Trophoblast cell (in vitro differentiated cells and primary cell): ENCODE measurements at regions not wholly inside any gene's neighbourhood (a gene's known extent, or its start where the extent isn't known, plus 50 kb on each side); places are given as distances from the start of the nearest gene placed in this dataset.
A peak's percentile ranks its signal among the peaks of the same experiment; 100 is the strongest.

Experiments used
- DNase-seq, 2 donors: peaks; one replicate each; pipeline ENCODE4 v3.0.0-alpha.2; 2016
- H2AFZ ChIP-seq: 2 replicates; pipeline ENCODE4 v1.6.1; 2013; ENCODE audit warnings: low read length, moderate library complexity, mild to moderate bottlenecking; ENCODE audit not compliant: insufficient read depth, poor library complexity
- H2AK5ac ChIP-seq: 2 replicates; pipeline ENCODE4 v1.6.1; 2013; ENCODE audit warnings: mild to moderate bottlenecking, low read length
- H2BK120ac ChIP-seq: 2 replicates; pipeline ENCODE4 v1.6.1; 2013; ENCODE audit warnings: low read length, mild to moderate bottlenecking, moderate library complexity; ENCODE audit not compliant: insufficient read depth, poor library complexity
- H2BK12ac ChIP-seq: 2 replicates; pipeline ENCODE4 v1.6.1; 2013; ENCODE audit warnings: mild to moderate bottlenecking, low read length, moderate library complexity
- H2BK5ac ChIP-seq: 2 replicates; pipeline ENCODE4 v1.6.1; 2013; ENCODE audit warnings: low read length, low read depth, moderate library complexity, mild to moderate bottlenecking; ENCODE audit not compliant: poor library complexity
- H3K14ac ChIP-seq: 2 replicates; pipeline ENCODE4 v1.6.1; 2013; ENCODE audit warnings: mild to moderate bottlenecking, low read length
- H3K18ac ChIP-seq: 2 replicates; pipeline ENCODE4 v1.6.1; 2013; ENCODE audit warnings: mild to moderate bottlenecking, low read length
- H3K23ac ChIP-seq: 2 replicates; pipeline ENCODE4 v1.6.1; 2013; ENCODE audit warnings: low read length
- H3K27ac ChIP-seq: 2 replicates; pipeline ENCODE4 v1.5.1; 2013; ENCODE audit warnings: low read depth, mild to moderate bottlenecking, inconsistent platforms, low read length, moderate library complexity
- H3K27me3 ChIP-seq: 2 replicates; pipeline ENCODE4 v1.6.1; 2013; ENCODE audit warnings: inconsistent platforms, mild to moderate bottlenecking, low read length, moderate library complexity; ENCODE audit not compliant: insufficient read depth
- H3K36me3 ChIP-seq, 2 experiments: 1 replicate in 1 of 2; 2 replicates in 1 of 2; pipeline ENCODE4 v1.6.1; 2013; ENCODE audit warnings: low read length in 2 of 2, mild to moderate bottlenecking in 2 of 2, moderate library complexity in 1 of 2; ENCODE audit not compliant: insufficient read depth in 2 of 2, control insufficient read depth in 1 of 2
- H3K4ac ChIP-seq: 2 replicates; pipeline ENCODE4 v1.6.1; 2013; ENCODE audit warnings: low read depth, mild to moderate bottlenecking, low read length, moderate library complexity
- H3K4me1 ChIP-seq, 2 experiments: 1 replicate in 1 of 2; 2 replicates in 1 of 2; pipeline ENCODE4 v1.6.1; 2013; ENCODE audit warnings: low read length in 2 of 2, mild to moderate bottlenecking in 2 of 2, moderate library complexity in 1 of 2; ENCODE audit not compliant: insufficient read depth in 2 of 2, control insufficient read depth in 1 of 2
- H3K4me2 ChIP-seq: 2 replicates; pipeline ENCODE4 v1.6.1; 2013; ENCODE audit warnings: inconsistent platforms, mild to moderate bottlenecking, low read length, moderate library complexity
- H3K4me3 ChIP-seq: 2 replicates; pipeline ENCODE4 v1.5.1; 2013; ENCODE audit warnings: mild to moderate bottlenecking, low read depth, low read length, inconsistent platforms
- H3K79me1 ChIP-seq: one replicate; pipeline ENCODE4 v1.6.1; 2013; ENCODE audit warnings: low read length
- H3K79me2 ChIP-seq: 2 replicates; pipeline ENCODE4 v1.6.1; 2013; ENCODE audit warnings: low read length, mild to moderate bottlenecking; ENCODE audit not compliant: control insufficient read depth, insufficient read depth, poor library complexity
- H3K9ac ChIP-seq: 2 replicates; pipeline ENCODE4 v1.6.1; 2013; ENCODE audit warnings: mild to moderate bottlenecking, low read length
- H3K9me3 ChIP-seq: 2 replicates; pipeline ENCODE4 v1.6.1; 2013; ENCODE audit warnings: low read depth, mild to moderate bottlenecking, control low read depth, inconsistent platforms, low read length; ENCODE audit not compliant: insufficient read depth
- H4K12ac ChIP-seq: 2 replicates; pipeline ENCODE4 v1.6.1; 2013; ENCODE audit warnings: low read depth, mild to moderate bottlenecking, low read length, moderate library complexity
- H4K8ac ChIP-seq: 2 replicates; pipeline ENCODE4 v1.6.1; 2013; ENCODE audit warnings: low read depth, mild to moderate bottlenecking, low read length, moderate library complexity
- H4K91ac ChIP-seq: one replicate; pipeline ENCODE4 v1.6.1; 2013; ENCODE audit warnings: low read depth, mild to moderate bottlenecking, low read length, moderate library complexity
- WGBS: extraction: QIAGEN DNeasy Blood & Tissue Kit; methylation state at CpG from one replicate; pipeline ENCODE4 v1.1.7; 2013; ENCODE audit warnings: missing lambda C conversion rate; ENCODE audit not compliant: insufficient read length, insufficient coverage; ENCODE audit errors: extremely low coverage; 5-methylcytosine and 5-hydroxymethylcytosine counted together

GRCh38 chr5:118646917-118647316, 341.4 kb downstream of the DTWD2 start:
- H2BK5ac ChIP-seq, result no peak overlapping the region
- no peak overlapping the region for H2BK12ac ChIP-seq
- no peak overlapping the region for H2BK120ac ChIP-seq
- H2AK5ac ChIP-seq, result no peak overlapping the region
- no peak for DNase-seq
- H3K79me1 ChIP-seq, result no peaks in the 10 kb centered on the region
- no peak overlapping the region for H3K4me3 ChIP-seq
- no peak overlapping the region for H3K4me2 ChIP-seq
- no peak overlapping the region for H3K18ac ChIP-seq
- no peaks in the 10 kb centered on the region for H3K9me3 ChIP-seq
- no peak overlapping the region for H3K4ac ChIP-seq
- H3K27ac ChIP-seq, result no peak overlapping the region
- H3K27me3 ChIP-seq, result no peaks in the 10 kb centered on the region
- H3K4me1 ChIP-seq, result no peaks in the 10 kb centered on the region
- no peak overlapping the region for H3K14ac ChIP-seq
- WGBS, result no CpG with 5 or more reads among the region's 6 CpGs
- H3K9ac ChIP-seq, result peak overlapping the region; percentile 68
- H3K36me3 ChIP-seq, result no peaks in the 10 kb centered on the region
- no peaks in the 10 kb centered on the region for H3K79me2 ChIP-seq
- no peak overlapping the region for H4K8ac ChIP-seq
- peak overlapping the region; percentile 30 for H4K12ac ChIP-seq
- H3K23ac ChIP-seq, result no peak overlapping the region
- H2AFZ ChIP-seq, result no peak overlapping the region
- H4K91ac ChIP-seq, result no peak overlapping the region

DNA sequence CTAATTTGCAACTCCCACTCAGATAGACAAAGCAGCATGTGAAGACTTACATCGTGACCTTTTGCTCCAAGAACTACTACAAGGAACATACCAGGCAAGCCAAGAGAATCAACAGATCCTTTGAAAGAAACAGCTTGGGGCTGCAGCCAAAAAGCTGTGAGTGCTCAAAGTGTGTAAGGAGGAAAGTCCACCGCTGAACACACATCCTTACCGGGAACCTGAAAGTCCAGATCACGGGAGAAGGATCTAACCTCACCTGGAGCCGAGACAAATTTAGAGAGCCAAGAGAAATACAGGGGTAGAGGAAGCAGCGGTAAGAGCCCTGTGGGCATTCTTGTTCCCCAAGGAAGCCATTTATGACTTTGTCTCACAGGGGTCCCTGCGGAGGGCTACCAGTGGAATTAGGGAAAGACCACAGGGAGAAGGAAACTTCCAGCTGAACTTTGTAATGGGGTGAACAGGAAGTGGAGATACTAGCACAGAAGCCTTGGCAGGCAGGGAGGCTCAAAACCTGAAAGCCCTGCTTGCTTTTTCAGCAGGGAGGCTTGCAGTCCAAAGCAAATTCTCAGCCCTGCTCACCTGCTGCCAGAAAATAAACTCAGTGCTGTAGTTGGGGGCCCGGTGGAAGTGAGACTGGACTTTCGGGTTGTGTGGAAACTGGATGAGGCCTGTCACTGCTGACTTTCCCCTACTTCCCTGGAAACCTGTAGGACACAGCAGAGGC, 350.2 kb downstream of the DTWD2 start:
- H3K79me1 ChIP-seq, result no peaks in the 10 kb centered on the region
- no peak overlapping the region for H3K4me2 ChIP-seq
- no peak overlapping the region for H3K9ac ChIP-seq
- no peak for DNase-seq
- no peak overlapping the region for H3K14ac ChIP-seq
- no peak overlapping the region for H4K8ac ChIP-seq
- H2BK12ac ChIP-seq, result no peak overlapping the region
- H4K91ac ChIP-seq, result no peak overlapping the region
- H3K4me3 ChIP-seq, result no peak overlapping the region
- H2BK120ac ChIP-seq, result no peak overlapping the region
- H3K23ac ChIP-seq, result no peak overlapping the region
- no peak overlapping the region for H3K27ac ChIP-seq
- WGBS, result no CpG with 5 or more reads among the region's 9 CpGs
- H3K36me3 ChIP-seq, result no peaks in the 10 kb centered on the region
- peaks cover 0 to 4% of the 10 kb centered on the region in 2 experiments for H3K4me1 ChIP-seq
- no peaks in the 10 kb centered on the region for H3K79me2 ChIP-seq
- H3K4ac ChIP-seq, result no peak overlapping the region
- H2BK5ac ChIP-seq, result no peak overlapping the region
- H2AFZ ChIP-seq, result no peak overlapping the region
- no peak overlapping the region for H2AK5ac ChIP-seq
- H3K18ac ChIP-seq, result no peak overlapping the region
- H3K9me3 ChIP-seq, result no peaks in the 10 kb centered on the region
- H3K27me3 ChIP-seq, result no peaks in the 10 kb centered on the region
- H4K12ac ChIP-seq, result no peak overlapping the region

DNA sequence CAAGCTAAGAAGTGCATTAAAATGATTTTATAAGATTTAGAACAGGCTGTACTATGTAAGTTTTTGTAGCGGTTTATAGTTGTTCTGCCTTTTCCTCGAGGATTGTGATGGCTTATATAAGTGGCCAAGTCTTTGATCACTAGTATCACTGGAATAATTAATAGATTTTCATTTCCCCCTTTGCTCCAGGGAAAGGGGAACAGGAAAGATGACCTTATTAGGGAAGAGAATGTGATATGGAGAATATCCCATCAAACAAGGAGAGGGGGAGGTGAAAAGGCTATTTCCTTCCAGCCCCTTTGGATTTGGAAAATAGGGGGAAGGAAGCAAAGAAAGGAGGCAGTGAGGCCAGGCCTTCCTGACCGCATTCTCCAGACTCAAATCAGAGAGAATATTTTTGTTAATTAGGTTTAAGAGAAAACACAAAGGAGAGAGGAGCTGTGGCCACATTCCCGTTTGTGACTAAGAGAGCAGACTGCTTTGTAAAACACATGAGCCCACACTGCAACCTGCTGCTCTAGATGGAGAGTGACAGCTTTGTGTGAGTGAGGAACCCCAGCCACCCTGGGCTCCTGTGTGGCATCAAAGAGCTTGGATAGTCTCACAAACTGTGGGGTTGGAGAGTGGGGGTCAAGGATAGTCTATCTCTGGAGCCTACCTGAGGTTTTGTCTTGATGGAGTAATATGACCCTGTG, 359.5 kb downstream of the DTWD2 start:
- no peak overlapping the region for H3K27ac ChIP-seq
- no peak overlapping the region for H3K14ac ChIP-seq
- no peak overlapping the region for H3K4me2 ChIP-seq
- H3K23ac ChIP-seq, result no peak overlapping the region
- H3K9me3 ChIP-seq, result no peaks in the 10 kb centered on the region
- WGBS, result no CpG with 5 or more reads among the region's 4 CpGs
- H3K27me3 ChIP-seq, result no peaks in the 10 kb centered on the region
- H4K91ac ChIP-seq, result no peak overlapping the region
- H3K79me2 ChIP-seq, result no peaks in the 10 kb centered on the region
- no peak for DNase-seq
- H2BK12ac ChIP-seq, result no peak overlapping the region
- no peak overlapping the region for H3K4me3 ChIP-seq
- no peaks in the 10 kb centered on the region for H3K4me1 ChIP-seq
- H3K9ac ChIP-seq, result no peak overlapping the region
- no peak overlapping the region for H2AK5ac ChIP-seq
- no peak overlapping the region for H3K4ac ChIP-seq
- H2BK5ac ChIP-seq, result no peak overlapping the region
- H4K12ac ChIP-seq, result no peak overlapping the region
- H4K8ac ChIP-seq, result no peak overlapping the region
- H2AFZ ChIP-seq, result no peak overlapping the region
- no peak overlapping the region for H3K18ac ChIP-seq
- no peak overlapping the region for H2BK120ac ChIP-seq
- H3K36me3 ChIP-seq, result no peaks in the 10 kb centered on the region
- no peaks in the 10 kb centered on the region for H3K79me1 ChIP-seq

GRCh38 chr5:118620233-118620632, 368.1 kb downstream of the DTWD2 start:
- H3K27ac ChIP-seq, result no peak overlapping the region
- H2BK120ac ChIP-seq, result no peak overlapping the region
- no peak overlapping the region for H2BK5ac ChIP-seq
- H4K12ac ChIP-seq, result no peak overlapping the region
- H2AK5ac ChIP-seq, result no peak overlapping the region
- no peak overlapping the region for H3K4me2 ChIP-seq
- no peaks in the 10 kb centered on the region for H3K4me1 ChIP-seq
- no peak overlapping the region for H3K4me3 ChIP-seq
- no peak overlapping the region for H3K9ac ChIP-seq
- no peak overlapping the region for H2BK12ac ChIP-seq
- WGBS, result no CpG with 5 or more reads among the region's 2 CpGs
- H4K91ac ChIP-seq, result no peak overlapping the region
- no peaks in the 10 kb centered on the region for H3K36me3 ChIP-seq
- H3K14ac ChIP-seq, result no peak overlapping the region
- no peak overlapping the region for H4K8ac ChIP-seq
- no peaks in the 10 kb centered on the region for H3K9me3 ChIP-seq
- no peak overlapping the region for H2AFZ ChIP-seq
- DNase-seq, result no peak
- no peak overlapping the region for H3K23ac ChIP-seq
- no peaks in the 10 kb centered on the region for H3K27me3 ChIP-seq
- no peaks in the 10 kb centered on the region for H3K79me1 ChIP-seq
- no peaks in the 10 kb centered on the region for H3K79me2 ChIP-seq
- no peak overlapping the region for H3K18ac ChIP-seq
- H3K4ac ChIP-seq, result no peak overlapping the region
